GM18502 (cell line): ENCODE measurements at regions not wholly inside any gene's neighbourhood (a gene's known extent, or its start where the extent isn't known, plus 50 kb on each side); places are given as distances from the start of the nearest gene placed in this dataset.

ENCODE experiments used
- ATAC-seq: cut with Tn5 transposase; IDR thresholded peaks from one replicate; pipeline ENCODE4 v1.9.1; 2021; ENCODE audit warnings: mild to moderate bottlenecking; ENCODE audit not compliant: unreplicated experiment, poor library complexity

- ATAC-seq = no peak
Measured at GRCh38 chr9:119020730-119021333, 348.4 kb downstream of the BRINP1 start.

DNA sequence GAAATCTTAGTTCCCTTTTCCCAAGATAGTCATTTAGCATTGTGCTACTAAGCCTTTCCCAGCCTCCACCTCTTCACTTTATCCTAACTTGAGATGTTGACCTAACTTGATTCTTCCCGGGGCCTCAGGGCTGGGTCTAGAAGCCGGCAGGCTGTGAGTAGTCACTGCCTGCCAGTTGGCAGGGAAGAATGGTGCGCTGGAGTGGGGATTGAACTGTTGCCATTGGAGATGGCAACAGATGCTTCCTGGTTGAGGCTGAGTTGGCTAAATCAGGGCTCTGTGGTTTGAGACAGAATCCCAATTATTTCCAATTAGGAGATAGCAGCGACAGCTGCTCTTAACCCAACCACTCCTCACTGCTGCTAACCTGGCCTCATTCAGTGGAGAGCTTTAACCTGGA is 343.1 kb downstream of the BRINP1 start:
- no peak for ATAC-seq

DNA sequence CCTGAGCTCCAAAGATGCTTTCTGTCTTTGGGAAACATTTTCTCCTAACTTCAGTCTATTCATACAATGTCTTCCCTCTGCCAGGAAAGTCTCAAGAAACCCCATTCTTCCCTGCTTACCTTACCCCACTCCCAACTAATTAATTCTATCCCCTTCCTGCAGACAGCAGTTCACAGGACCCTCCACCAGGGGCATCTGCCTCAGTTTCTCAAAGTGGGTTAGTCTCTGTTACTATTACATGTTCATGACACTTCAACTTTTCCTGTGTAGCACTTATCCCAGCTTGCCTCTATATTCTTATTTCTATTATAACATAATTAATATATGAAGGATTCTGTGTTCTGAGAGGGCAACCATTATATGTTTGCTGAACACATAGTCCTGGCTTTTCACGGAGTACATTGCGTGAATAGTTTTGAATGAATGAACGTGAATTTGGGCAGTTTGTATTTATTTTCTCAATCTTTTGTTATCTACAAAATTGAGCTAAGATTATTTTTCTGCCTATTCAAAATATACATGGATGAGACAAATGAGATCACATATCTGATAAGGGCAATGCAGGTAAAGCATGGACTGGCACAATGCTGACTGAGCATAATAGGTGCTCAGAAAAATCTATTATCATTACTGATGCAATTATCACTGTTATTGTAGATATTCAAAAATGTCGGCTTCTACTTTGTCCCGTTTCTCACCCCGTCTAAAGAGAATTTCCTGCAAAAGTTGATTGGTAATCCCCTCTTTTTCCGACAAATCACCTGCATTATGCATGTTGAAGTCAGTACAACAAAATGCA is 341.1 kb downstream of the BRINP1 start:
- ATAC-seq = no peak

DNA sequence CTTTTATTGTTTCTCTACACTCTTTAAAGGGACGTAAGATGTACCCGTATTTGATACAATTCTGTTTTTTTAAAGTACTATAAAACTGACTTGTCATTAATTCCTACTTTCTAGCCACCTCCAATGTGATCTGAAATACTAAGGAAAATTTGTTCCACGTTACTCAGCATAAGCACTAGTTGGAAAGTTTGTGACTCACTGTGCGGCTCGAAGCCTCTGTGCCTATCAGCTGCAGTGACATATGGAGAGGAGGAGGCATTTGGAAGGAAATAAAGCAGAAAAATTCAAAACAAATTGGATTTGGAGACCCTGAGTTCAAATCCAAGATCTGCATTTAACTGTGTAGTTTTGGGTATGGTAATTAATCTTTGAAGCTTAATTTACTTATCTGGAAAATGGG is 339.3 kb downstream of the BRINP1 start:
- ATAC-seq = no peak

DNA sequence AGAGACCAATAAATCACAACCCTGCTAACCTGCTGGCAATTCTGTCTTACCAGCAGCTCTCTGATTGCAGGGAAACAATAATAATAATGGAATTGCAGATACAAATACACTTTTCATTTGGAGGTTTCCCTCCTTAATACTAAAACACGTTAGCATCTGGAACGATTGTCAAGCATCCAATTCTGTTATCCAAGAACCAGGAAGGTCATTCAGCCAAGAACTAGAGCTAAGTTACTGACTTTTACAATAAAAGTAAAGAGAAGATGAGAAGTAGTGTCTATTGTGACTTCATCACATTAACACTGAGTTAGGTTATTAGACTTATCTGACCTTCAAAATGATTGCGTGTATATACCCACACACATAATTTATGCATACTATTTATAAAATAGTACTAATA is 335.6 kb downstream of the BRINP1 start:
- no peak for ATAC-seq

DNA sequence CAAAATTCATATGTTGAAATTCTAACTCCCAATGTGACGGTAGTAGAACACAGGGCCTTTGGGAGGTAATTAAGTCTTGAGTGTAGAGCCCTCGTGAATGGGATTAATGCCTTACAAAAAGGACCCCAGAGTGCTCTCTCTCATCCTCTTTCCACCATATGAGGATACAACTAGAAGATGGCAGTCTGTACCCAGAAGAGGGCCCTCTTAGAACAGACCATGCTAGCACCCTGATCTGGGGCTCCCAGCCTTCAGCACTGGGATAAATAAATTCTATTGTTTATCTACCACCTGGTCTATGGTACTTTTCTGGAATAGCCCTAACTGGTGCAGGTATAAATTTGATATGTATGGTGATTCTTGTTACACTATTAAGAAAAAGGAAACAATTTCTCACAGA is 332.3 kb downstream of the BRINP1 start:
- no peak for ATAC-seq

GRCh38 chr9:119043996-119044395 is 325.2 kb downstream of the BRINP1 start:
- ATAC-seq = no peak

- ATAC-seq = no peak
Measured at GRCh38 chr9:119044806-119045205, 324.4 kb downstream of the BRINP1 start.

DNA sequence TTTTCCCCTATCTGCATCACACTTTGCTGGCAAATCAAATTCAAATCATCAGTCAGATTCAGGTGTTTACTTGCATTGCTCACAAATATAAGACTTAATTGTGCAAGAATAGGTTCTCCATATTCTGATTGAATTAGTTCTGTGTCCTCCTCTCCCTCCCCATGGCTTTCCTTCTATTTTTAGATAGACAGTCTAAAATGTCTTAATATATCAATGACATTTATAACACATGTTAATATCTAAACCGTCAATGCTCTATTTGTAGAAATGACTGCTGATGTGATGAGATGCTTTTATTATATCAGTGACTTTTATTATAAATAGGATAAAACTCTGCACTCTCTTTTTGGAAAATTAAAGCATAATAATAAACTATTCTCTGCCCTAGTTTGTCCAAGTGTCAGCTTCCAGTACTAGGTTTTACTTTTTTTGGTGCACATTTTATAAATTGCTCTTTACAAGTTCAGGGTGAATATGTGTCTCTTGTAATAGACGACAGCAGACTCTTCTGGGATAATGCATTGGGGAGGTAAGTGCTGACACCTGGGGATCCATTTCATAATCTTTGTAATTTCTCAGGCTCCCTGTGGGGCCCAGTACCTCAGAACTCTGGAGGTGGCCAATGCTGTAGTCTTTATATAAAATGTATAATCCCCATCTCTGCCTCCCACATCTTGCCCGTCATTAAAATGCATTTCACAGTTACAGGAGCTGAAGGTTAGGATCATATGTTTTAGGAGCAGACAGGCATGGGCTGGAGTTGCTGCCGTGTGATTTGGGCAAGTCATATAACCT is 321.5 kb downstream of the BRINP1 start:
- ATAC-seq = no peak

GRCh38 chr9:119050281-119050680 is 319.0 kb downstream of the BRINP1 start:
- ATAC-seq = no peak

GRCh38 chr9:119052339-119053030 is 316.8 kb downstream of the BRINP1 start:
- ATAC-seq = no peak

DNA sequence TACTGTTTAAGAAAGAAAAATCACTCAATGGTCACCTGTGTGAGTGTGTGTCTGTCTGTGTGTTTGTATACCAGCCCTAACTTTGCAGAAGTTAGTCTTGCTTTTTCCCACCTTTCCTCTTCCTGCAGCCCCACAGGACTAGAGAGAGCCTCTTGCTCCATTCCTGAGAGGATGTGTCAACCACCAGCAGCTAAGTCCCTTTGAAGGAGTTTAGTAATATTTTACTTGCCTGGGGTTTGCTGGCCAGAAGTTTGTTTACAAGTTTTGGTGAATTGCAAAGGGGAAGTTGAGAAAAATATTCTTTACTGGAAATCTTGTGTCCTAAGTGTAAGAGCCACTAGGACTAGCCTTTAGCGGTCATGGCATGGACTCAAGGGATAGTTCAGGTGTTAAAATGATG is 316.2 kb downstream of the BRINP1 start:
- no peak for ATAC-seq

- no peak for ATAC-seq
Measured at GRCh38 chr9:119060629-119061385, 308.4 kb downstream of the BRINP1 start.

- ATAC-seq = no peak
Measured at GRCh38 chr9:119071636-119072035, 297.6 kb downstream of the BRINP1 start.

DNA sequence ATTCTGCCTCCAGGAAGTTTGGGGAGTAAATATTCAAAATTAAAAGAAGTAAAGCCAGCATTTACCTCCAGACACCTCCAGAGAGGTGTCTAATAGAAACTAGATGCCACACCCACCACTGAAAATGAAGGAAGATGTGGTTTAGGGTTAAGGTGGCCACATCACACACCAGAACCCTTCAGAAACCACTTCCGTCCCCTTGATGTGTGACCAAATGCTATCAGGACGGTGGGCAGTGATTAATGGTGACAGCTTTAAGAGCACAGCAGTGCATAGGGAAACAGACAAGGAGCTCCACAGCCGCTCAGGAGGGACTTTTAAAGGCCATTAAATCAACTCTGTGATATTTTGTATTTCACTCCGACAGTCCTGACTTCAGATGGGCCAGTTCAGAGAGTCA is 295.2 kb downstream of the BRINP1 start:
- no peak for ATAC-seq

DNA sequence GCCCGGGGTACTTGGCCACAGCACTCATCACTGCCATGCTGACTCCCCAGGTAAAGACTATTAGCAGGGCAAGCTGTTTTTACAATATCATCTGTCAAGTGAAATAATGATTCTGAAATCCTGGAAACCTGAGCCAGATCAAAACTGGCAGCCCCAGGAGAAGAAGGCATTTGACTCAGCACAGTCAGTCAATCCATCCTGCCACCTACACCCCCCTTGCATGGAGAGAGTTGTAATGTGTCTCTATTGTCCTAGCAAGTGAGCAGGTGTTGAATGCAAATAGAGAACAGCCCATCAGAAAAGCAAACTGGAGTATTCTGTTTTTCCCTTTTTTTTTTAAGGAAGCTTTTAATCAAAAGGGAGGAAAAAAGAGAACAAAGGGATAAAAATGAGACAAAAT is 291.2 kb downstream of the BRINP1 start:
- no peak for ATAC-seq

- ATAC-seq = no peak
Measured at GRCh38 chr9:119083673-119084072, 285.6 kb downstream of the BRINP1 start.

DNA sequence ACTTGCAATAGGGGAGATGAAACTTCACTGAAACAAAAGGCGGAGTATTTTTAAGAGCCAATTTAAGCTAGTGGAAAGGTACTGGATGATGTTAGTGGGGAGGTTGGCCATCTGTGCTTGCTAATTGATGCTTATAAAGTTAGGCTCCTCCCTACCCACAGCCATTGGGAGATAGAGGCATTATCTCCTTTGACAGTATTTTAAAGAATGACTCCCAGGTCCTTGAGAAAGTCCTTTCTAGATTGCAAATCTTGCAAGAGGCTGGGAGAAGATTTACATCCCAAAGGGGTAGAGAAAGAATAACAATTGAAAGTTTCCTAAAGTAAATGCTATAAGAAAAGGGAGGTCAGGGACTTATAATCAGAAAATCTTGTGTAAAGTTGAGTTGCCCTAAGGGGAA is 282.6 kb downstream of the BRINP1 start:
- no peak for ATAC-seq

DNA sequence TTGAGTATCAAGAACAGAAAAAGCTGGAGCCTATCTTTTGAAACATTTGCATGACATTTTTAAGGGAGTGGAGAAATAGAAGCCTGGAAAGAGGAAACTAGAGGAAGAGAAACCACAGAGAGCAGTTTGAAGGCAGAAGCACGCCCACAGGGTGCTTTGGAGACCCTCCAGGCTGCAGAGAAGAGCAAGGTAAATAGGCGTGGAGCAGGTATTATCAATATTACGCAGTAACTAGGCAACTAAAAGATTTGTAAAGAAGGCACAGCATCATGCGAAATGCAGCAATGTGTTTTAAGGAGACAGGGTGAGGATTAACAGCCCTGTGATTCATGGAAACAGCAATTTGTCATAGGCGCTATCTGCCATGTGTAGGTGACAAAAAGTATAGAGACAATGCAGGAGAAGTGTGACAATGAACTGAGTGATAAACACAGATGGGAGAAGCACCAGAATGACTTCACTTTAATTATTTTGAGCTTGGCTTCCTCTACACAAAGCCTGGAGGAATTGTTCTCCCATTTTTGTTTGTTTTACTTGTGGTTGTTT is 281.2 kb downstream of the BRINP1 start:
- no peak for ATAC-seq

- ATAC-seq = no peak
Measured at GRCh38 chr9:119091074-119091473, 278.2 kb downstream of the BRINP1 start.
